ENCODE measurements at regions not wholly inside any gene's neighbourhood (a gene's known extent, or its start where the extent isn't known, plus 50 kb on each side); places are given as distances from the start of the nearest gene placed in this dataset.
"Not testable (repeated sequence)": the region's sequence is repeated elsewhere in the genome, so short reads cannot be mapped to it uniquely, and the experiment has no call there.

- not testable (repeated sequence) for DNase-seq
Measured at GRCh38 chr3:59494969-59495368, 445.1 kb upstream of the CFAP20DC start.

GRCh38 chr3:59486520-59486919 is 436.7 kb upstream of the CFAP20DC start:
- no peak for DNase-seq

- peak; percentile 38 for DNase-seq
Measured at GRCh38 chr3:59483191-59483590, 433.4 kb upstream of the CFAP20DC start.

- DNase-seq = peak; percentile 26
Measured at GRCh38 chr3:59482684-59483083, 432.9 kb upstream of the CFAP20DC start.

GRCh38 chr3:59481776-59482400 is 432.1 kb upstream of the CFAP20DC start:
- DNase-seq = no peak

- peak; percentile 81 for DNase-seq
Measured at GRCh38 chr3:59480486-59480995, 430.7 kb upstream of the CFAP20DC start.

GRCh38 chr3:59473636-59474035 is 423.8 kb upstream of the CFAP20DC start:
- DNase-seq = no peak

- DNase-seq = no peak
Measured at GRCh38 chr3:59472541-59472940, 422.7 kb upstream of the CFAP20DC start.

GRCh38 chr3:59469948-59470723 is 420.3 kb upstream of the CFAP20DC start:
- peak; percentile 87 for DNase-seq

- DNase-seq = no peak
Measured at GRCh38 chr3:59467476-59467875, 417.7 kb upstream of the CFAP20DC start.

GRCh38 chr3:59464187-59464586 is 414.4 kb upstream of the CFAP20DC start:
- no peak for DNase-seq

GRCh38 chr3:59463253-59463652 is 413.4 kb upstream of the CFAP20DC start:
- no peak for DNase-seq

GRCh38 chr3:59460068-59460467 is 410.2 kb upstream of the CFAP20DC start:
- DNase-seq = no peak

- peak; percentile 94 for DNase-seq
Measured at GRCh38 chr3:59456852-59457485, 407.1 kb upstream of the CFAP20DC start.

GRCh38 chr3:59451800-59452746 is 402.2 kb upstream of the CFAP20DC start:
- peak; percentile 70 for DNase-seq

GRCh38 chr3:59450946-59451763 is 401.3 kb upstream of the CFAP20DC start:
- DNase-seq = peak; percentile 95

- DNase-seq = no peak
Measured at GRCh38 chr3:59450437-59450836, 400.6 kb upstream of the CFAP20DC start.

- DNase-seq = no peak
Measured at GRCh38 chr3:59446775-59447465, 397.1 kb upstream of the CFAP20DC start.

- no peak for DNase-seq
Measured at GRCh38 chr3:59444676-59445075, 394.9 kb upstream of the CFAP20DC start.

- peak; percentile 90 for DNase-seq
Measured at GRCh38 chr3:59444294-59444671, 394.5 kb upstream of the CFAP20DC start.

Measured in activated CD4-positive, alpha-beta T cell treated with anti-CD3 and anti-CD28 coated beads, Interleukin-2, amount 50 U/mL, for 16 hours (primary cell).